ENCODE measurements at regions not wholly inside any gene's neighbourhood (a gene's known extent, or its start where the extent isn't known, plus 50 kb on each side); places are given as distances from the start of the nearest gene placed in this dataset.

DNA sequence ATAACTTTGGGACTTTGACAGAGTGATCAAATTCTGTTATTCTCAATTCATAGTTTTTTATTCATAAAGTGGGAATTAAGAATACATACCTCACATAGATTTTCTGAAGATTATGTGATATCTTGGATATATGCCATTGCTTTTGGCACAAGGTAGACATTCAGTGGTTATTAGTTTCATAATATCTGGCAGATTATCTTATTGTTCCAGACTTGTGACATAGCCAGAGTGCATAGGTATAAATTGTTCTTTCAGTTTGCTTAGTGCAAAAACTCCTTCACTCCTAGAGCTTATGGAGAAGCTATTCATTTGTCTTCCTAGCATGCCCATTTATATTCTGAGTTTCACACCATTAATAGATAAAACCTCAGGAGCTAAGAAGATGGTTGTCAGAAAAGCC is 222.0 kb downstream of the KCNE4 start:
- no peaks in the 10 kb centered on the region for H3K4me1 ChIP-seq
- DNase-seq (ENCODE audit: low spot score in 2 of 2) = no peak
- H3K9me3 ChIP-seq = no peaks in the 10 kb centered on the region
- TF ChIP-seq POLR2A (IDR thresholded peaks at IDR 0.05) = no peak
- TF ChIP-seq POLR2AphosphoS5 (IDR thresholded peaks at IDR 0.05) = no peak
- TF ChIP-seq, protein P1, sequence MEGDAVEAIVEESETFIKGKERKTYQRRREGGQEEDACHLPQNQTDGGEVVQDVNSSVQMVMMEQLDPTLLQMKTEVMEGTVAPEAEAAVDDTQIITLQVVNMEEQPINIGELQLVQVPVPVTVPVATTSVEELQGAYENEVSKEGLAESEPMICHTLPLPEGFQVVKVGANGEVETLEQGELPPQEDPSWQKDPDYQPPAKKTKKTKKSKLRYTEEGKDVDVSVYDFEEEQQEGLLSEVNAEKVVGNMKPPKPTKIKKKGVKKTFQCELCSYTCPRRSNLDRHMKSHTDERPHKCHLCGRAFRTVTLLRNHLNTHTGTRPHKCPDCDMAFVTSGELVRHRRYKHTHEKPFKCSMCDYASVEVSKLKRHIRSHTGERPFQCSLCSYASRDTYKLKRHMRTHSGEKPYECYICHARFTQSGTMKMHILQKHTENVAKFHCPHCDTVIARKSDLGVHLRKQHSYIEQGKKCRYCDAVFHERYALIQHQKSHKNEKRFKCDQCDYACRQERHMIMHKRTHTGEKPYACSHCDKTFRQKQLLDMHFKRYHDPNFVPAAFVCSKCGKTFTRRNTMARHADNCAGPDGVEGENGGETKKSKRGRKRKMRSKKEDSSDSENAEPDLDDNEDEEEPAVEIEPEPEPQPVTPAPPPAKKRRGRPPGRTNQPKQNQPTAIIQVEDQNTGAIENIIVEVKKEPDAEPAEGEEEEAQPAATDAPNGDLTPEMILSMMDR (IDR thresholded peaks at IDR 0.05) = no peak
- H3K27ac ChIP-seq = no peak overlapping the region
- intact Hi-C loops (cut with DNase I; ENCODE audit: low total_unique reads) = no loop called here
- H3K36me3 ChIP-seq = no peaks in the 10 kb centered on the region
- no peak overlapping the region for H3K4me3 ChIP-seq
- H3K27me3 ChIP-seq = no peaks in the 10 kb centered on the region

DNA sequence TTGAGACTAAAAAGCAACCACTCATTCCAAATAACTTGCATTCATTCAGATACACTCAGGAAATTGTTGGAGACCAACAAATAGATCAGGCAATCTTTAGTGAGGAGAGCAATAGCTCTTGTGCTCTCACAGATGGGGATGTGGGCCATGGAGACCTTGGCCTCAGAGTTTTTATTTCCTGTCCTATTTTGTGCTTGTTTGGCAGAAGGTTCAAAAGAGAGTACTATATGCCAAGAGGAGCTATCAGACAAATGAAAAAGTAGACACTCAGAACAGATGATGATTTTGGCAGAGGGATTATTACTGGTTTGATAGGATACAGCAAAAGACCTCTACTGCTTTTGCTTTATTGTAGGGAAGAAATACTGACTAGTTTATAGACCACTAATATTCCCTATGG is 230.2 kb downstream of the KCNE4 start:
- Histone ChIP-seq H3K4me1 (no peaks in the 10 kb centered on the region), H3K27me3 (no peaks in the 10 kb centered on the region), H3K27ac (no peak overlapping the region), H3K36me3 (no peaks in the 10 kb centered on the region), H3K4me3 (no peak overlapping the region), H3K9me3 (peaks cover 0 to 4% of the 10 kb centered on the region in 2 donors)
- TF ChIP-seq POLR2A (IDR thresholded peaks at IDR 0.05) = no peak
- TF ChIP-seq, protein P1 (IDR thresholded peaks at IDR 0.05) = no peak
- no peak for TF ChIP-seq POLR2AphosphoS5 (IDR thresholded peaks at IDR 0.05)
- no peak for DNase-seq (ENCODE audit: low spot score in 2 of 2)
- intact Hi-C loops (cut with DNase I; ENCODE audit: low total_unique reads) = no loop called here

DNA sequence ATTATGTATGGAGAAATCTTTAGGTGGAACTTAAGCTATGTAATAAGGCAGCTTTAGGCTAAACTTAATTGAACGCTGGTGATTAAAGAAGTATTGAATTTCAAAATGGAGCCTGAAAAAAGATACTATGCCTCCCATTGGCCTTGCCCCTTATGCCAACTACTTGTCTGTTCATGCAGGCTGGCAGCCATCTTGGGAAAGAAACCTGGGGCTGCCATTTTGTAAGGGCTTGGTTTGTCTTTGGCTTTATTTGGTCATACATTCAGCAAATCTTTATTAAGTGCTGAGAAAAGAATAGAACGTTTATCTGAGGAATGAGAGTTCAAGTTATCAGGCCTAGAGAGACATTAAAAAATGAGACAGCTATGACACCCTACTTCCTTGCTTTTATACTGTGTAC is 231.3 kb downstream of the KCNE4 start:
- no peak for DNase-seq (ENCODE audit: low spot score in 2 of 2)
- no peak overlapping the region for H3K4me3 ChIP-seq
- H3K9me3 ChIP-seq = peaks cover 0 to 4% of the 10 kb centered on the region in 2 donors
- intact Hi-C loops (cut with DNase I; ENCODE audit: low total_unique reads) = no loop called here
- H3K27ac ChIP-seq = no peak overlapping the region
- H3K36me3 ChIP-seq = no peaks in the 10 kb centered on the region
- H3K4me1 ChIP-seq = no peaks in the 10 kb centered on the region
- TF ChIP-seq, protein P1 (IDR thresholded peaks at IDR 0.05) = no peak
- H3K27me3 ChIP-seq = no peaks in the 10 kb centered on the region

DNA sequence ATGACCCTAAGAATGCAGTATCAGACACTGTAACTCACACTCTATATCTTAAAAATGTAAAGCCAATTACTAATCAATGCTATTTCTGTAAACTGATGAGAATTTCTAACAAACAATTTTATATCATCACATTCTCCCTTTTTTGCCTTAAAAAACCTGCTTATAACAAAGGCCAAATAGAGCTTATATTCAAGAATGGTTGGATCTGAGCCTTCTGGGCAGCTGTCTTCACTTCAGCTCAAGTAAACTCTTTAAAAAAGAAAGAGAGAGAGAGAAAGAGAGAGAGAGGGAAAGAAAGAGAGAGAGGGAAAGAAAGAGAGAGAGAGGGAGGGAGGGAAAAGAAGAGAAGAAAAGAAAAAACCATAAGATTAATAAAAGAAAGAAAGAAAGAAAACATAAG is 231.8 kb downstream of the KCNE4 start:
- no peaks in the 10 kb centered on the region for H3K36me3 ChIP-seq
- no peak overlapping the region for H3K4me3 ChIP-seq
- peaks cover 0 to 4% of the 10 kb centered on the region in 2 donors for H3K9me3 ChIP-seq
- DNase-seq (ENCODE audit: low spot score in 2 of 2) = no peak
- intact Hi-C loops (cut with DNase I; ENCODE audit: low total_unique reads) = no loop called here
- H3K4me1 ChIP-seq = no peaks in the 10 kb centered on the region
- TF ChIP-seq POLR2AphosphoS5 (IDR thresholded peaks at IDR 0.05) = no peak
- TF ChIP-seq, protein P1 (IDR thresholded peaks at IDR 0.05) = no peak
- TF ChIP-seq POLR2A (IDR thresholded peaks at IDR 0.05) = no peak
- no peak overlapping the region for H3K27ac ChIP-seq
- H3K27me3 ChIP-seq = no peaks in the 10 kb centered on the region

DNA sequence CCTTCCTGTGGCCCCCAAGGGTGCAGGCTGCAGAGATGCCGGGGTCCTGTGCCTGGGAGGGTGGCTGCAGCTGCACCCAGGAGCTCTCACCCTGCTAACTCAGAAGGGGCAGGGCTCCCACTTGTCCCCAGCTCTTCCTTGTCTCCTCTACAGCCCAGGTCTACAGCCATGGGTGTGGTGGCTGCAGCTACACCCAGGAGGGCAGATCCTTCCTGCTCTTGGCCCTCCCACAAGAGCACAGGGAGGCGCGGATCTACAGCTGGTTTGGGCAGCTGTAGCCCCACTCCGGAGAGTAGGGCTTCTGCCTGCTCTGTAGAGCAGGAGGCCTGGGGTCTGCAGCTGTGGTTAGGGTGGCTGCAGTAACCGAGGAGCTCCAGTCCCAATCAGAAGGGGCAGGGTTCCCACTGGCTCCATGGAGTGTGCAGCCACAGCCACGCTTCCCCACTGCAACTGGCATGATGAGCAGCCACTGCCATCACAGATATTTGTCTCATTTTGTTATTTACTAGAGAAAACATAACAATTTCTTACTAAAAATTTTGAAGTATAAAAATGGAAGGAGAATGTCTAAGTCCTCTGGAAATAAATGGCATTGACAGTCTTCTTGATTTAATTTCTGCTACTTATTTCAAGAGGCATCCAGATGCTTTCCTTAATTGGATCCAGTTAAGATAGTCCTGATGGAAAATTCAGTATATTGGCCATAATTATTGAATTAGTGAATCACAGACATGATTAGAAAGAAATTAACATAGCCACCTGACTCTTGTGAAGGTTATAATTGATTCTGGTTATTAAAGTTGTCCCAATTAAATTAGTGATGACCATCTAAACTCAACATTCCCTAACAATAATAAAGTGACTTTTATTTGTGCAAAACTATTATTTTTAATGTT is 233.6 kb downstream of the KCNE4 start:
- no peak for DNase-seq (ENCODE audit: low spot score in 2 of 2)
- H3K27me3 ChIP-seq = no peaks in the 10 kb centered on the region
- H3K36me3 ChIP-seq = no peaks in the 10 kb centered on the region
- peaks cover 0 to 4% of the 10 kb centered on the region in 2 donors for H3K9me3 ChIP-seq
- no peak overlapping the region for H3K4me3 ChIP-seq
- H3K4me1 ChIP-seq = no peaks in the 10 kb centered on the region
- TF ChIP-seq POLR2AphosphoS5 (IDR thresholded peaks at IDR 0.05) (no peak), POLR2A (IDR thresholded peaks at IDR 0.05) (no peak)
- TF ChIP-seq, protein P1 (IDR thresholded peaks at IDR 0.05) = no peak
- no peak overlapping the region for H3K27ac ChIP-seq
- intact Hi-C loops (cut with DNase I; ENCODE audit: low total_unique reads) = no loop called here

Measured in breast epithelium (tissue), 4 donors.